ENCODE measurements at regions not wholly inside any gene's neighbourhood (a gene's known extent, or its start where the extent isn't known, plus 50 kb on each side); places are given as distances from the start of the nearest gene placed in this dataset.
"Not testable (repeated sequence)": the region's sequence is repeated elsewhere in the genome, so short reads cannot be mapped to it uniquely, and the experiment has no call there.

GRCh38 chr16:64343061-64343819 lies 778.6 kb downstream of the CDH11 start:
- DNase-seq, result no peak
- Histone ChIP-seq H3K4me1 (ENCODE audit: insufficient read depth, low read length) (no peaks in the 10 kb centered on the region), H3K4me3 (ENCODE audit: low read length) (no peak overlapping the region), H3K9me3 (ENCODE audit: low read length) (no peaks in the 10 kb centered on the region), H3K27me3 (ENCODE audit: insufficient read depth, low read length, poor library complexity, severe bottlenecking) (no peaks in the 10 kb centered on the region), H3K27ac (ENCODE audit: low read depth, low read length) (no peak overlapping the region), H3K36me3 (ENCODE audit: insufficient read depth, low read length) (no peaks in the 10 kb centered on the region)
- CTCF ChIA-PET, result no interaction called here
- Mint-ChIP-seq H3K27me3 (no peaks in the 10 kb centered on the region), H3K4me1 (no peaks in the 10 kb centered on the region), H3K9me3 (peaks cover 10 to 35% (median 12%) of the 10 kb centered on the region in 5 donors), H3K4me3 (no peak overlapping the region), H3K27ac (peak overlapping the region in 1 of 8 donors; percentile 64), H3K36me3 (no peaks in the 10 kb centered on the region)
- POLR2A ChIA-PET, result no interaction called here

GRCh38 chr16:64341336-64341735 lies 780.5 kb downstream of the CDH11 start:
- H3K9me3 ChIP-seq (ENCODE audit: low read length); H3K36me3 Mint-ChIP-seq; CTCF ChIA-PET; DNase-seq; H3K4me1 ChIP-seq (ENCODE audit: insufficient read depth, low read length); H3K27ac Mint-ChIP-seq; H3K4me3 ChIP-seq (ENCODE audit: low read length); H3K4me1 Mint-ChIP-seq; POLR2A ChIA-PET; H3K36me3 ChIP-seq (ENCODE audit: insufficient read depth, low read length); H3K27ac ChIP-seq (ENCODE audit: low read depth, low read length); H3K27me3 Mint-ChIP-seq; H3K4me3 Mint-ChIP-seq; H3K27me3 ChIP-seq (ENCODE audit: insufficient read depth, low read length, poor library complexity, severe bottlenecking): not testable (repeated sequence)
- H3K9me3 Mint-ChIP-seq, result peaks cover 12 to 34% (median 25%) of the 10 kb centered on the region in 5 donors

GRCh38 chr16:64339052-64339770 lies 782.7 kb downstream of the CDH11 start:
- Histone ChIP-seq H3K4me3 (ENCODE audit: low read length) (no peak overlapping the region), H3K9me3 (ENCODE audit: low read length) (no peaks in the 10 kb centered on the region), H3K36me3 (ENCODE audit: insufficient read depth, low read length) (no peaks in the 10 kb centered on the region), H3K4me1 (ENCODE audit: insufficient read depth, low read length) (no peaks in the 10 kb centered on the region), H3K27ac (ENCODE audit: low read depth, low read length) (no peak overlapping the region), H3K27me3 (ENCODE audit: insufficient read depth, low read length, poor library complexity, severe bottlenecking) (no peaks in the 10 kb centered on the region)
- CTCF ChIA-PET, result interaction anchor here (0.6 kb wide), 1 partner anchor 402 kb away, joined by 3 read pairs; no protein-coding TSS in a partner anchor
- Mint-ChIP-seq H3K9me3 (peaks cover 9 to 30% (median 26%) of the 10 kb centered on the region in 5 donors), H3K4me1 (no peaks in the 10 kb centered on the region), H3K4me3 (no peak overlapping the region), H3K27ac (no peak overlapping the region), H3K36me3 (no peaks in the 10 kb centered on the region), H3K27me3 (no peaks in the 10 kb centered on the region)
- no peak for DNase-seq
- POLR2A ChIA-PET, result no interaction called here

- Mint-ChIP-seq H3K27ac (no peak overlapping the region), H3K36me3 (no peaks in the 10 kb centered on the region), H3K9me3 (peaks cover 2 to 42% (median 9%) of the 10 kb centered on the region in 5 donors), H3K4me3 (no peak overlapping the region), H3K4me1 (no peaks in the 10 kb centered on the region), H3K27me3 (no peaks in the 10 kb centered on the region)
- no peaks in the 10 kb centered on the region for H3K27me3 ChIP-seq (ENCODE audit: insufficient read depth, low read length, poor library complexity, severe bottlenecking)
- no peak overlapping the region for H3K27ac ChIP-seq (ENCODE audit: low read depth, low read length)
- POLR2A ChIA-PET, result no interaction called here
- DNase-seq, result no peak
- no peaks in the 10 kb centered on the region for H3K36me3 ChIP-seq (ENCODE audit: insufficient read depth, low read length)
- H3K4me1 ChIP-seq (ENCODE audit: insufficient read depth, low read length), result no peaks in the 10 kb centered on the region
- CTCF ChIA-PET, result no interaction called here
- H3K4me3 ChIP-seq (ENCODE audit: low read length), result no peak overlapping the region
- no peaks in the 10 kb centered on the region for H3K9me3 ChIP-seq (ENCODE audit: low read length)
These were observed 800.0 kb downstream of the CDH11 start for GRCh38 chr16:64321881-64322280.

- Mint-ChIP-seq H3K9me3 (peaks cover 2 to 38% (median 4%) of the 10 kb centered on the region in 5 donors), H3K36me3 (no peaks in the 10 kb centered on the region), H3K4me1 (no peaks in the 10 kb centered on the region), H3K27ac (no peak overlapping the region), H3K4me3 (no peak overlapping the region), H3K27me3 (no peaks in the 10 kb centered on the region)
- no peak for DNase-seq
- Histone ChIP-seq H3K27ac (ENCODE audit: low read depth, low read length) (no peak overlapping the region), H3K27me3 (ENCODE audit: insufficient read depth, low read length, poor library complexity, severe bottlenecking) (no peaks in the 10 kb centered on the region), H3K4me3 (ENCODE audit: low read length) (no peak overlapping the region), H3K9me3 (ENCODE audit: low read length) (no peaks in the 10 kb centered on the region), H3K4me1 (ENCODE audit: insufficient read depth, low read length) (no peaks in the 10 kb centered on the region), H3K36me3 (ENCODE audit: insufficient read depth, low read length) (no peaks in the 10 kb centered on the region)
- POLR2A ChIA-PET, result no interaction called here
- CTCF ChIA-PET, result no interaction called here
These were observed 800.8 kb downstream of the CDH11 start for GRCh38 chr16:64321066-64321465.

GRCh38 chr16:64317601-64318000 lies 804.3 kb downstream of the CDH11 start:
- H3K4me1 ChIP-seq (ENCODE audit: insufficient read depth, low read length), result no peaks in the 10 kb centered on the region
- Mint-ChIP-seq H3K9me3 (peaks cover 1 to 50% (median 18%) of the 10 kb centered on the region in 5 donors), H3K4me3 (no peak overlapping the region), H3K36me3 (no peaks in the 10 kb centered on the region), H3K4me1 (no peaks in the 10 kb centered on the region), H3K27me3 (no peaks in the 10 kb centered on the region), H3K27ac (no peak overlapping the region)
- no peaks in the 10 kb centered on the region for H3K27me3 ChIP-seq (ENCODE audit: insufficient read depth, low read length, poor library complexity, severe bottlenecking)
- H3K9me3 ChIP-seq (ENCODE audit: low read length), result no peaks in the 10 kb centered on the region
- no peak for DNase-seq
- ChIA-PET CTCF (no interaction called here), POLR2A (no interaction called here)
- no peak overlapping the region for H3K27ac ChIP-seq (ENCODE audit: low read depth, low read length)
- no peak overlapping the region for H3K4me3 ChIP-seq (ENCODE audit: low read length)
- no peaks in the 10 kb centered on the region for H3K36me3 ChIP-seq (ENCODE audit: insufficient read depth, low read length)

- Histone ChIP-seq H3K27ac (ENCODE audit: low read depth, low read length) (no peak overlapping the region), H3K4me3 (ENCODE audit: low read length) (no peak overlapping the region), H3K27me3 (ENCODE audit: insufficient read depth, low read length, poor library complexity, severe bottlenecking) (no peaks in the 10 kb centered on the region), H3K4me1 (ENCODE audit: insufficient read depth, low read length) (no peaks in the 10 kb centered on the region), H3K9me3 (ENCODE audit: low read length) (no peaks in the 10 kb centered on the region), H3K36me3 (ENCODE audit: insufficient read depth, low read length) (no peaks in the 10 kb centered on the region)
- H3K4me3 Mint-ChIP-seq, result no peak overlapping the region
- ChIA-PET CTCF (no interaction called here), POLR2A (no interaction called here)
- H3K36me3 Mint-ChIP-seq, result no peaks in the 10 kb centered on the region
- no peaks in the 10 kb centered on the region for H3K4me1 Mint-ChIP-seq
- H3K9me3 Mint-ChIP-seq, result peaks cover 15 to 44% (median 22%) of the 10 kb centered on the region in 5 donors
- no peak overlapping the region for H3K27ac Mint-ChIP-seq
- DNase-seq, result no peak
- no peaks in the 10 kb centered on the region for H3K27me3 Mint-ChIP-seq
These were observed 808.1 kb downstream of the CDH11 start for GRCh38 chr16:64313726-64314125.

- Histone ChIP-seq H3K4me3 (ENCODE audit: low read length) (no peak overlapping the region), H3K27ac (ENCODE audit: low read depth, low read length) (no peak overlapping the region), H3K36me3 (ENCODE audit: insufficient read depth, low read length) (no peaks in the 10 kb centered on the region), H3K9me3 (ENCODE audit: low read length) (no peaks in the 10 kb centered on the region), H3K4me1 (ENCODE audit: insufficient read depth, low read length) (no peaks in the 10 kb centered on the region), H3K27me3 (ENCODE audit: insufficient read depth, low read length, poor library complexity, severe bottlenecking) (no peaks in the 10 kb centered on the region)
- CTCF ChIA-PET, result no interaction called here
- Mint-ChIP-seq H3K4me1 (no peaks in the 10 kb centered on the region), H3K4me3 (no peak overlapping the region), H3K27ac (no peak overlapping the region), H3K27me3 (no peaks in the 10 kb centered on the region), H3K36me3 (no peaks in the 10 kb centered on the region), H3K9me3 (peaks cover 15 to 48% (median 22%) of the 10 kb centered on the region in 5 donors)
- POLR2A ChIA-PET, result no interaction called here
- DNase-seq, result no peak
These were observed 808.9 kb downstream of the CDH11 start for GRCh38 chr16:64312980-64313379.

All from CD8-positive, alpha-beta memory T cell (primary cell).